HEK293T (cell line): ENCODE measurements at regions not wholly inside any gene's neighbourhood (a gene's known extent, or its start where the extent isn't known, plus 50 kb on each side); places are given as distances from the start of the nearest gene placed in this dataset.

Experiments used
- CTCF ChIA-PET: fragments of 350-600 bp; formaldehyde crosslinking; extraction: SDS; loops from one replicate; lab custom pipeline; 2021; ENCODE audit warnings: antibody characterized with exemption, inconsistent platforms; lab: Yijun Ruan, JAX
- POLR2A ChIA-PET: fragments of 350-600 bp; formaldehyde crosslinking; extraction: SDS; loops from one replicate; lab custom pipeline; 2020; ENCODE audit warnings: antibody characterized with exemption, inconsistent platforms; lab: Yijun Ruan, JAX
- DNase-seq: peaks from one replicate; pipeline ENCODE4 v3.0.0; 2012; ENCODE audit warnings: mixed read lengths; ENCODE audit errors: extremely low spot score
- ARNT ChIP-seq: fragments of 450-650 bp; IDR thresholded peaks from 2 replicates; pipeline ENCODE4 v1.6.1; 2017; ENCODE audit warnings: mild to moderate bottlenecking
- BHLHE40 ChIP-seq: fragments of 450-650 bp; IDR thresholded peaks from 2 replicates; pipeline ENCODE4 v1.6.1; 2016; ENCODE audit warnings: mild to moderate bottlenecking, moderate library complexity, borderline replicate concordance
- CTBP1 ChIP-seq: fragments of 450-650 bp; IDR thresholded peaks from 2 replicates; pipeline ENCODE4 v1.6.1; 2016; ENCODE audit warnings: borderline replicate concordance
- ELF4 ChIP-seq: fragments of 450-650 bp; IDR thresholded peaks from 2 replicates; pipeline ENCODE4 v1.6.1; 2017; ENCODE audit warnings: antibody characterized with exemption
- FOXA1 ChIP-seq: fragments of 450-650 bp; IDR thresholded peaks from 2 replicates; pipeline ENCODE4 v1.6.1; 2016; ENCODE audit warnings: mild to moderate bottlenecking
- FOXK2 ChIP-seq: fragments of 450-650 bp; IDR thresholded peaks from 2 replicates; pipeline ENCODE4 v1.6.1; 2016; ENCODE audit warnings: mild to moderate bottlenecking
- FOXM1 ChIP-seq: fragments of 450-650 bp; IDR thresholded peaks from 2 replicates; pipeline ENCODE4 v1.6.1; 2017; ENCODE audit warnings: mild to moderate bottlenecking, borderline replicate concordance
- HDGF ChIP-seq: fragments of 450-650 bp; IDR thresholded peaks from 2 replicates; pipeline ENCODE4 v1.6.1; 2017; ENCODE audit warnings: antibody characterized with exemption, borderline replicate concordance
- L3MBTL2 ChIP-seq: fragments of 450-650 bp; conservative IDR thresholded peaks from 2 replicates; pipeline ENCODE4 v1.6.1; 2016; ENCODE audit warnings: mild to moderate bottlenecking
- LEF1 ChIP-seq: fragments of 450-650 bp; IDR thresholded peaks from 2 replicates; pipeline ENCODE4 v1.6.1; 2017; ENCODE audit warnings: mild to moderate bottlenecking, borderline replicate concordance
- NFRKB ChIP-seq: fragments of 450-650 bp; IDR thresholded peaks from 2 replicates; pipeline ENCODE4 v1.6.1; 2016; ENCODE audit warnings: mild to moderate bottlenecking, moderate library complexity
- SP1 ChIP-seq: fragments of 450-650 bp; IDR thresholded peaks from 2 replicates; pipeline ENCODE4 v1.6.1; 2017
- SUZ12 ChIP-seq: fragments of 450-650 bp; IDR thresholded peaks from 2 replicates; pipeline ENCODE4 v1.6.1; 2016; ENCODE audit warnings: mild to moderate bottlenecking
- TARDBP ChIP-seq: fragments of 450-650 bp; IDR thresholded peaks from 2 replicates; pipeline ENCODE4 v1.6.1; 2016
- ZNF384 ChIP-seq: fragments of 450-650 bp; IDR thresholded peaks from 2 replicates; pipeline ENCODE4 v1.6.1; 2016
- TF ChIP-seq, protein P1 (sequence below): fragments of 450-650 bp; IDR thresholded peaks from 2 replicates; pipeline ENCODE4 v1.6.1; 2016

DNA sequence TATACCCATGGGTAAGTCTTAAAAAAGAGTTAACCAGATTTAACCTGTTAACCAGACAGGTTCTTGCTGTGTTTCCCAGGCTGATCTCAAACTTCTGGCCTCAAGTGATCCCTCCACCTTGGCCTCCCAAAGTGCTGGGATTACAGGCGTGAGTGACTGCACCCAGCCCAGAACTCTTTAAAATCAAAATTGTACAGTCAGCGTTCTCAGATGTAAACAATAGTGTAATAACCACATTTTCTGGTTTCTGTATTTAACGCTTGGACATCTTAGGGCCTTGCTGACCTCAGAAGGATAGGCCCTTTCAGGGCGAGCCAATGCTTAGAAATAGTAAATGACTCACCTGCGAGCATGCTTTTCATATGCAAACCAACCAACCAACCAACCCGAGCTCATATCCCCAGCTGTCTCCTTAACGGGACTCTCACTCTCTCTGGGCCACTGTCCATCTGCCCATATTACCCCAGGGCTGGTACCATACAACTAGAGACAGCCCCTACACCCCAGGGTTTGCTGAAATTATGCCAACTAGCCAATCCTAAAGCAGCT lies 415.0 kb upstream of the XYLT1 start:
- ChIA-PET POLR2A (no interaction called here), CTCF (no interaction called here)
- no peak for TF ChIP-seq ELF4
- TF ChIP-seq, protein P1, sequence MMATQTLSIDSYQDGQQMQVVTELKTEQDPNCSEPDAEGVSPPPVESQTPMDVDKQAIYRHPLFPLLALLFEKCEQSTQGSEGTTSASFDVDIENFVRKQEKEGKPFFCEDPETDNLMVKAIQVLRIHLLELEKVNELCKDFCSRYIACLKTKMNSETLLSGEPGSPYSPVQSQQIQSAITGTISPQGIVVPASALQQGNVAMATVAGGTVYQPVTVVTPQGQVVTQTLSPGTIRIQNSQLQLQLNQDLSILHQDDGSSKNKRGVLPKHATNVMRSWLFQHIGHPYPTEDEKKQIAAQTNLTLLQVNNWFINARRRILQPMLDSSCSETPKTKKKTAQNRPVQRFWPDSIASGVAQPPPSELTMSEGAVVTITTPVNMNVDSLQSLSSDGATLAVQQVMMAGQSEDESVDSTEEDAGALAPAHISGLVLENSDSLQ = no peak
- no peak for TF ChIP-seq ZNF384
- no peak for TF ChIP-seq FOXM1
- no peak for TF ChIP-seq L3MBTL2
- TF ChIP-seq SUZ12 = no peak
- TF ChIP-seq FOXK2 = no peak
- no peak for TF ChIP-seq TARDBP
- TF ChIP-seq SP1 = no peak
- TF ChIP-seq HDGF = no peak
- TF ChIP-seq NFRKB = no peak
- TF ChIP-seq CTBP1 = no peak
- TF ChIP-seq LEF1 = no peak
- TF ChIP-seq ARNT = no peak
- no peak for DNase-seq

DNA sequence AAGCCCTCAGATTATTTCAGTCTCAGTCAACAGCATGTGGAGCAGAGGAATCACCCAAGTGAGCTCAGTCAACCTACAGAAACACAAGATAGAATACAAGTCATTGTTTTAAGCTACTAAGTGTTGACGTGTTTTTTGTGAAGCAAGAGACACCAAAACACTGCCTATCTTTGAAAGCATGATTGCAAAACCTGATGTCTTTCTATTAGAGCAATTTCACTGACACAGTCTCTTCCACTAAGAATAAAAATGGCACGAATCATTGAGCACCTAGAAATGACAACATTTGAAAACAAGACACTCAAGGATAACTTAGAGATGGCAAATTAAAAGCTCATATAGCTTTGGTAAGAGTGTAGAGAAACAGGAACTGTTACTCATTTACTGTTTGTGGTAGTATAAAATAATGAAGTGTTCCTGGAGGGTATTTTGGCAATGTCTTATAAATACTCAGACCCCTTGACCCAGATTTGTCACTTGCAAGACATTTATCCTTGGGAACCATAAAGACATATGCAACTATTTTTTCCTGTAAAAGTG lies 407.1 kb upstream of the XYLT1 start:
- ChIA-PET CTCF (no interaction called here), POLR2A (no interaction called here)
- no peak for DNase-seq
- TF ChIP-seq LEF1 = no peak
- TF ChIP-seq FOXA1 = no peak
- TF ChIP-seq SP1 = no peak
- TF ChIP-seq, protein P1 = no peak
- no peak for TF ChIP-seq ARNT
- TF ChIP-seq FOXK2 = no peak
- no peak for TF ChIP-seq ELF4
- no peak for TF ChIP-seq SUZ12
- no peak for TF ChIP-seq TARDBP
- TF ChIP-seq ZNF384 = no peak
- TF ChIP-seq FOXM1 = no peak
- TF ChIP-seq BHLHE40 = no peak
- no peak for TF ChIP-seq CTBP1

DNA sequence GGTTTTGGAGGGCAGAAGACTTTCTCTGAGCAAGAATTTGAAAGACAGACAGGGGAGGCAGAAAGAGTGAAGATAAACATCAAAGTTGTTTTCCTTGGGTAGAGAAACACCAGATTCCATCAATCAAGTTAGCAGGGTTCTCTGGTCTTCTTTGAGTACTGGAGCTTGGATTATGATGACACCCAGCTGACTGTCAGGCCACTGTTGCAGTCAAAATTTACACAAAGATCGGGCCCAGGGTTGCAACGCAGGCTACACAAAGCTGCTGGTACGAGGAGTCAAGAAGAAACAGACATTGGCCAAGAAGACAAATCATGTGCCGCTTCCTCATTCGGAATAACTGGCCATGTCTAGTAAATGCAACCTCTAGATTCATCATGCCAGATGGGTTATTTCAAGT lies 396.2 kb upstream of the XYLT1 start:
- ChIA-PET CTCF (no interaction called here), POLR2A (no interaction called here)
- TF ChIP-seq SP1 (no peak), TARDBP (no peak), HDGF (no peak), LEF1 (no peak), FOXA1 (no peak), FOXK2 (no peak), L3MBTL2 (no peak), ZNF384 (no peak), CTBP1 (no peak), BHLHE40 (no peak)
- DNase-seq = no peak

DNA sequence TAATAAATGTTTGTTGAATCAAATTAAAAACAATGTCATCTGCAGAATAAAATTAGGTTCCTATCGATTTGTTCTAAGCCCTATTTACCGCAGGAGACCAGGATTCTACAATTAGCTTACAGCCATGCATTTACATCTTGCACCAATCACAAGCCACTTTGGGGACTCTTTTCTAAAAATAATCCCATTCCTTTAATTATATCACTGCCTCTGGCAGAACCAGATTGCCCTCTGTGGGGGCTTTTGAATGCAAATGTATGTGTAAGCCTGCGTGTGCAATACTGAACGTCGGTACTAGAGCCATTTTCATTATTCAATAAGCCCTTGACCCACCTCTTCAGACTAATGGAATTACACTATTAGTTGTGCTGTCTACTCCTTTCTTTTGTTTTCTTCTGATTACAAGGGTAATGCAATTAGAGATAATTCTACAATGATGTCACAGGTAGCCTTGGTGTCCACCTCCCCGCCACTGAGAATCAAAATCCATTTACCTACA lies 391.3 kb upstream of the XYLT1 start:
- TF ChIP-seq FOXK2 (no peak), TARDBP (no peak), FOXA1 (no peak), FOXM1 (no peak), NFRKB (no peak), CTBP1 (no peak), ZNF384 (no peak), ARNT (no peak), LEF1 (no peak), SUZ12 (no peak), HDGF (no peak), L3MBTL2 (no peak), SP1 (no peak), ELF4 (no peak), BHLHE40 (no peak)
- TF ChIP-seq, protein P1 = no peak
- POLR2A ChIA-PET = no interaction called here
- CTCF ChIA-PET = no interaction called here
- DNase-seq = no peak

DNA sequence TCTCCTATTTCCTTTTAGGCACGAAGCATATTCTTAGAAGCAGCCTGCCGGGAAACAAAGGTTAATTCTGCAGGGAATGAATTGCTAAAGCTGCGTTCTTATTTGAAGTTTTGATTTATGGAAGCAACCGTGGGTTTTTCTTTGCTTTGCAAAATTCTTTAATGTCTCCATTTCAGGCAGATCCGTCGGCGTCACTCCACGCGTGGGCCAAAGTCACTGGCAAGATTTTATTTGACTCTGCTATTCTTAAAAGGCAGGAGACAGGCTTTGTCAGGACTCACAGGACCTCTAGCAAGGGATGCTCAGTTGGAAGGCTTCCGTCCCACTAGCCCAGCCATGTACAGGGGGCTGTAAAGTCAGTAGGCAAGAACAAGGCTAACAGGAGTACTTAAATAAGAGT lies 387.3 kb upstream of the XYLT1 start:
- ChIA-PET CTCF (no interaction called here), POLR2A (no interaction called here)
- TF ChIP-seq FOXK2 (no peak), CTBP1 (no peak), ELF4 (no peak), HDGF (no peak), TARDBP (no peak), FOXM1 (no peak), BHLHE40 (no peak), ZNF384 (no peak), LEF1 (no peak), FOXA1 (no peak), SUZ12 (no peak), ARNT (no peak), NFRKB (no peak), SP1 (no peak), L3MBTL2 (no peak)
- TF ChIP-seq, protein P1 = no peak
- no peak for DNase-seq
